Astrocyte (in vitro differentiated cells and primary cell): ENCODE measurements at regions not wholly inside any gene's neighbourhood (a gene's known extent, or its start where the extent isn't known, plus 50 kb on each side); places are given as distances from the start of the nearest gene placed in this dataset.

Source experiments
- DNase-seq: peaks from one replicate; pipeline ENCODE4 v3.0.0-alpha.2; 2010; ENCODE audit warnings: low read depth
- FAIRE-seq: peaks from 2 replicates; lab custom pipeline; 2011; peaks lifted over from hg19 to GRCh38; lab: Jason Lieb, UNC
- H2AFZ ChIP-seq: 2 replicates; pipeline ENCODE4 v1.6.0; 2012; ENCODE audit warnings: low read depth, low read length, inconsistent platforms
- H3K27ac ChIP-seq: 2 replicates; pipeline ENCODE4 v1.5.1; 2011; ENCODE audit warnings: low read depth, low read length, inconsistent platforms
- H3K27me3 ChIP-seq: 2 replicates; pipeline ENCODE4 v1.6.0; 2011; ENCODE audit warnings: low read length, inconsistent platforms; ENCODE audit not compliant: insufficient read depth
- H3K36me3 ChIP-seq: 2 replicates; pipeline ENCODE4 v1.5.1; 2011; ENCODE audit warnings: low read length, inconsistent platforms; ENCODE audit not compliant: insufficient read depth
- H3K4me1 ChIP-seq: 2 replicates; pipeline ENCODE4 v1.5.1; 2011; ENCODE audit warnings: low read length, inconsistent platforms; ENCODE audit not compliant: insufficient read depth
- H3K4me2 ChIP-seq: 2 replicates; pipeline ENCODE4 v1.6.0; 2012; ENCODE audit warnings: low read length, inconsistent platforms
- H3K4me3 ChIP-seq: 2 replicates; pipeline ENCODE4 v1.5.1; 2011; ENCODE audit warnings: low read depth, mild to moderate bottlenecking, low read length, inconsistent platforms; ENCODE audit not compliant: insufficient read depth
- H3K79me2 ChIP-seq: 2 replicates; pipeline ENCODE4 v1.6.0; 2012; ENCODE audit warnings: mild to moderate bottlenecking, low read length, inconsistent platforms; ENCODE audit not compliant: insufficient read depth
- H3K9ac ChIP-seq: 2 replicates; pipeline ENCODE4 v1.6.0; 2012; ENCODE audit warnings: mild to moderate bottlenecking, low read length, inconsistent platforms
- H3K9me3 ChIP-seq: 2 replicates; pipeline ENCODE4 v1.5.1; 2012; ENCODE audit warnings: low read depth, mild to moderate bottlenecking, low read length, inconsistent platforms; ENCODE audit not compliant: insufficient read depth
- H4K20me1 ChIP-seq: 2 replicates; pipeline ENCODE4 v1.6.0; 2012; ENCODE audit warnings: low read length, inconsistent platforms; ENCODE audit not compliant: insufficient read depth
- H3K27ac Mint-ChIP-seq: one replicate; pipeline ENCODE4 v1.8.0; 2021; ENCODE audit warnings: mild to moderate bottlenecking, mixed read lengths; ENCODE audit not compliant: unreplicated experiment
- H3K27me3 Mint-ChIP-seq: one replicate; pipeline ENCODE4 v1.8.0; 2021; ENCODE audit warnings: low read depth, mixed read lengths; ENCODE audit not compliant: unreplicated experiment
- H3K36me3 Mint-ChIP-seq: one replicate; pipeline ENCODE4 v1.8.0; 2021; ENCODE audit warnings: low read depth, mixed read lengths; ENCODE audit not compliant: unreplicated experiment
- H3K4me1 Mint-ChIP-seq: one replicate; pipeline ENCODE4 v1.8.0; 2021; ENCODE audit warnings: low read depth, mixed read lengths; ENCODE audit not compliant: unreplicated experiment
- H3K4me3 Mint-ChIP-seq: one replicate; pipeline ENCODE4 v1.8.0; 2021; ENCODE audit warnings: mild to moderate bottlenecking, moderate library complexity, mixed read lengths; ENCODE audit not compliant: unreplicated experiment
- H3K9me3 Mint-ChIP-seq: one replicate; pipeline ENCODE4 v1.8.0; 2021; ENCODE audit warnings: mild to moderate bottlenecking, mixed read lengths; ENCODE audit not compliant: unreplicated experiment
- EZH2 ChIP-seq: IDR thresholded peaks from 2 replicates; pipeline ENCODE4 v1.6.1; 2012; ENCODE audit warnings: mild to moderate bottlenecking, low read length, inconsistent platforms; ENCODE audit not compliant: insufficient read depth
- TF ChIP-seq, protein P1 (sequence below): IDR thresholded peaks from 2 replicates; pipeline ENCODE4 v1.5.1; 2011; ENCODE audit warnings: low read depth, mild to moderate bottlenecking, inconsistent platforms, low read length, moderate library complexity; ENCODE audit not compliant: insufficient read depth

DNA sequence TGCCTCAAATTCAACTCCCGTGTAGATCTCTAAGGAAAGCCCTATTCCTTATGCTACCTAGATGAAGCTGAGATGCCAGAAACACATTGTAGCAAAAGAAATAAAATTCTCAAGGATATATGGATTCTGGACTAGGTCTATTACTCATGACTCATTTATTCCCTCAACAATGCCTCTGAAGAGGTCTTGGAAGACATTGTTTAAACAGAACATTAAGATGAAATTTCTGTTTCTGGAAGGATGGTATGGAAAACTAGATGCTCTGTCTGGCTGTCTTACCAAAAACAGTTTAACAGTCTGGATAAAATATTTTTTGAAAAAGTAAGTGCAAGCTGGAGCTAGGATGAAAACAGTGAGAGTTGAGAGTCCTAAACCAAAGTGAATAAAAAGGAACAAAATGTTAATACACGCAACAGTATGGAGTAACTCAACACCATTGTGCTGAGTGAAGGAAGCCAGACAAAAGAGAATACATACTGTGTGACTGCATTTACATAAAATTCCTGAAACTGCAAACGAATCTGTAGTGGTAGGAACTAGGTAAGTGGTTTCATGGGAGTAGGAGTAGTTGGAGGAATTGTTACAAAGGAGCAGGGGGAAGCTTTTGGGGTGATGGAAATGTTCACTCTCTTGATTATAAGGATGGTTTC is 59.3 kb upstream of the GNG12 start:
- FAIRE-seq (no peak), DNase-seq (peak; percentile 57)
- H3K27me3 ChIP-seq = no peaks in the 10 kb centered on the region
- no peak overlapping the region for H3K27ac ChIP-seq
- no peaks in the 10 kb centered on the region for H4K20me1 ChIP-seq
- no peaks in the 10 kb centered on the region for H3K36me3 Mint-ChIP-seq
- no peak overlapping the region for H3K4me3 ChIP-seq
- no peaks in the 10 kb centered on the region for H3K36me3 ChIP-seq
- H3K4me3 Mint-ChIP-seq = no peak overlapping the region
- no peak for TF ChIP-seq EZH2
- TF ChIP-seq, protein P1, sequence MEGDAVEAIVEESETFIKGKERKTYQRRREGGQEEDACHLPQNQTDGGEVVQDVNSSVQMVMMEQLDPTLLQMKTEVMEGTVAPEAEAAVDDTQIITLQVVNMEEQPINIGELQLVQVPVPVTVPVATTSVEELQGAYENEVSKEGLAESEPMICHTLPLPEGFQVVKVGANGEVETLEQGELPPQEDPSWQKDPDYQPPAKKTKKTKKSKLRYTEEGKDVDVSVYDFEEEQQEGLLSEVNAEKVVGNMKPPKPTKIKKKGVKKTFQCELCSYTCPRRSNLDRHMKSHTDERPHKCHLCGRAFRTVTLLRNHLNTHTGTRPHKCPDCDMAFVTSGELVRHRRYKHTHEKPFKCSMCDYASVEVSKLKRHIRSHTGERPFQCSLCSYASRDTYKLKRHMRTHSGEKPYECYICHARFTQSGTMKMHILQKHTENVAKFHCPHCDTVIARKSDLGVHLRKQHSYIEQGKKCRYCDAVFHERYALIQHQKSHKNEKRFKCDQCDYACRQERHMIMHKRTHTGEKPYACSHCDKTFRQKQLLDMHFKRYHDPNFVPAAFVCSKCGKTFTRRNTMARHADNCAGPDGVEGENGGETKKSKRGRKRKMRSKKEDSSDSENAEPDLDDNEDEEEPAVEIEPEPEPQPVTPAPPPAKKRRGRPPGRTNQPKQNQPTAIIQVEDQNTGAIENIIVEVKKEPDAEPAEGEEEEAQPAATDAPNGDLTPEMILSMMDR = no peak
- H3K79me2 ChIP-seq = no peaks in the 10 kb centered on the region
- peaks cover 61% of the 10 kb centered on the region for H3K4me1 Mint-ChIP-seq
- H3K9me3 Mint-ChIP-seq = peaks cover 13% of the 10 kb centered on the region
- H3K27ac Mint-ChIP-seq = no peak overlapping the region
- H3K9me3 ChIP-seq = no peaks in the 10 kb centered on the region
- H3K27me3 Mint-ChIP-seq = no peaks in the 10 kb centered on the region
- H3K9ac ChIP-seq = no peak overlapping the region
- no peak overlapping the region for H3K4me2 ChIP-seq
- peaks cover 48% of the 10 kb centered on the region for H3K4me1 ChIP-seq
- no peak overlapping the region for H2AFZ ChIP-seq

DNA sequence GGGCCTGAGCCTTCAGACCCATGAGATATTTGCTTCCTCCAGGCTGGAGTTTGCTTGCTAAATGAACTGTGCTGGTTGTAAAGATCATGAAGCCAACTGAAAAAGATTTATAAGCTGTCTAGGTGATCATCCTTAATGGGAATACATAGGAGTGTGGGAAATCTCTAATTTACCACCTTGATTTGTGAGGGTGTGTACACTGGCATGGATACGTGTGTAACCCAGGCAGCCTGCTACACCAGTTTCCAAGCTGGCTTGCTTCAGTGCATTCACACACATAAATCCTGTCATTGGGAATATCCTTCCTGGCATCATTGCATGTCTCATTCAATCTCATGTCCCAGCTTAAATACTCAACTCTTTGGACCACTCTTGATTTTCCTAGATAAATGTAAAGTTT is 57.6 kb upstream of the GNG12 start:
- FAIRE-seq = no peak
- no peak overlapping the region for H3K4me3 Mint-ChIP-seq
- no peaks in the 10 kb centered on the region for H3K79me2 ChIP-seq
- H3K36me3 ChIP-seq = no peaks in the 10 kb centered on the region
- H3K4me1 ChIP-seq = peaks cover 42% of the 10 kb centered on the region
- no peaks in the 10 kb centered on the region for H4K20me1 ChIP-seq
- H3K36me3 Mint-ChIP-seq = no peaks in the 10 kb centered on the region
- no peaks in the 10 kb centered on the region for H3K9me3 ChIP-seq
- H2AFZ ChIP-seq = no peak overlapping the region
- H3K27ac Mint-ChIP-seq = peak overlapping the region; percentile 92
- peaks cover 9% of the 10 kb centered on the region for H3K9me3 Mint-ChIP-seq
- H3K9ac ChIP-seq = peak overlapping the region; percentile 22
- H3K4me1 Mint-ChIP-seq = peaks cover 56% of the 10 kb centered on the region
- no peak for DNase-seq
- H3K27ac ChIP-seq = peak overlapping the region; percentile 90
- TF ChIP-seq, protein P1 = no peak
- no peak for TF ChIP-seq EZH2
- H3K4me3 ChIP-seq = no peak overlapping the region
- H3K27me3 ChIP-seq = no peaks in the 10 kb centered on the region
- peak overlapping the region; percentile 49 for H3K4me2 ChIP-seq
- H3K27me3 Mint-ChIP-seq = no peaks in the 10 kb centered on the region

DNA sequence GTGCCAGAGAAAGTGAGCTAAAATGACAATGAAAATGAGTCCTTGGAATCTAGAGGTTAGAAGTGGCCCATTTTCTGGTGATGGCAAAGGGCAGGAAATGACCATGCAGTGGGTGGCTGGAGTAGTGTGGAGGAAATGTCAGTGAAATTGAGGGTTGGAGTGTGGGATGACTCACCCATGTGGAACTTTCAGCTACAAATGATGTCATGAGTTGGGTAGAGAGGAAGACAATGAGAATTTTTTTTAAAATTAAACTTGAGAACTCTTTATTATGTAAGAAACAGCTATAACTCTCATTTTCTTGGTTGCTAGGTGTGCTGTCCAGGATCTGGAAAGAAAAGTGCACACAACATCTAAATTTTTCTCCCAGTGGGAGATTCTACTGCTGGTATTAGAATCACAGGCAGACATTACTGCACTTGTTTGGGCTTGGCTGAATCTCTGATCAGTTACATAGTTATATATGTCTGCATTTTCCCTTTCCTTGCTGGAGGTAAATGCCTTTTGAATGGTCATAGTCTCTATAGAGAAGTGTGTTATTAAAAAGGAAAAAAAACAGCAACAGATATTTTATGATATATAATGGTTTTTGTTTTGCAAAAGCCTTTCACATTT is 56.8 kb upstream of the GNG12 start:
- H3K4me3 Mint-ChIP-seq = peak overlapping the region; percentile 23
- peak overlapping the region; percentile 90 for H3K27ac ChIP-seq
- peak; percentile 87 for FAIRE-seq
- H3K9me3 Mint-ChIP-seq = peaks cover 9% of the 10 kb centered on the region
- H4K20me1 ChIP-seq = no peaks in the 10 kb centered on the region
- no peaks in the 10 kb centered on the region for H3K27me3 Mint-ChIP-seq
- no peak overlapping the region for H2AFZ ChIP-seq
- no peaks in the 10 kb centered on the region for H3K36me3 Mint-ChIP-seq
- H3K27me3 ChIP-seq = no peaks in the 10 kb centered on the region
- DNase-seq = peak; percentile 95
- peak overlapping the region; percentile 22 for H3K9ac ChIP-seq
- H3K36me3 ChIP-seq = no peaks in the 10 kb centered on the region
- H3K4me1 Mint-ChIP-seq = peaks cover 56% of the 10 kb centered on the region
- H3K79me2 ChIP-seq = no peaks in the 10 kb centered on the region
- peak overlapping the region; percentile 49 for H3K4me2 ChIP-seq
- H3K4me3 ChIP-seq = no peak overlapping the region
- H3K27ac Mint-ChIP-seq = peak overlapping the region; percentile 92
- TF ChIP-seq EZH2 = no peak
- TF ChIP-seq, protein P1 = no peak
- peaks cover 42% of the 10 kb centered on the region for H3K4me1 ChIP-seq
- H3K9me3 ChIP-seq = no peaks in the 10 kb centered on the region
